Ascending aorta (tissue), 2 donors: ENCODE measurements at regions not wholly inside any gene's neighbourhood (a gene's known extent, or its start where the extent isn't known, plus 50 kb on each side); places are given as distances from the start of the nearest gene placed in this dataset.

Experiments used
- DNase-seq, 2 donors: peaks; one replicate each; pipeline ENCODE4 v3.0.0-alpha.2; 2019; ENCODE audit warnings: low spot score in 2 of 2
- H3K27ac ChIP-seq, 2 donors: fragments of 200-600 bp; sonication (generic); one replicate each; pipeline ENCODE4 v1.5.1; 2016 to 2017; ENCODE audit warnings: mild to moderate bottlenecking in 1 of 2
- H3K27me3 ChIP-seq: fragments of 200-600 bp; sonication (generic); one replicate; pipeline ENCODE4 v1.5.1; 2017
- H3K36me3 ChIP-seq, 2 donors: fragments of 200-600 bp; sonication (generic); one replicate each; pipeline ENCODE4 v1.5.1; 2016
- H3K4me1 ChIP-seq, 2 donors: fragments of 200-600 bp; sonication (generic); one replicate each; pipeline ENCODE4 v1.5.1; 2016 to 2017; ENCODE audit warnings: mild to moderate bottlenecking in 1 of 2
- H3K4me3 ChIP-seq, 2 donors: fragments of 200-600 bp; sonication (generic); one replicate each; pipeline ENCODE4 v1.5.1; 2016 to 2017; ENCODE audit warnings: mild to moderate bottlenecking in 1 of 2
- H3K9me3 ChIP-seq, 2 donors: fragments of 200-600 bp; sonication (generic); one replicate each; pipeline ENCODE4 v1.5.1; 2016
- CTCF ChIP-seq, 3 experiments: fragments of 200-600 bp in 2 of 3; fragments of 450-650 bp in 1 of 3; sonication (generic) in 2 of 3; IDR thresholded peaks; one replicate each; pipeline ENCODE4 v1.5.1; 2016 to 2019; ENCODE audit warnings: antibody characterized with exemption in 3 of 3, mild to moderate bottlenecking in 1 of 3, moderate library complexity in 1 of 3
- intact Hi-C: fragments of 100-400 bp; cut with DNase I; formaldehyde crosslinking; loops from one replicate; pipeline ENCODE4 v1.15.1; 2023

DNA sequence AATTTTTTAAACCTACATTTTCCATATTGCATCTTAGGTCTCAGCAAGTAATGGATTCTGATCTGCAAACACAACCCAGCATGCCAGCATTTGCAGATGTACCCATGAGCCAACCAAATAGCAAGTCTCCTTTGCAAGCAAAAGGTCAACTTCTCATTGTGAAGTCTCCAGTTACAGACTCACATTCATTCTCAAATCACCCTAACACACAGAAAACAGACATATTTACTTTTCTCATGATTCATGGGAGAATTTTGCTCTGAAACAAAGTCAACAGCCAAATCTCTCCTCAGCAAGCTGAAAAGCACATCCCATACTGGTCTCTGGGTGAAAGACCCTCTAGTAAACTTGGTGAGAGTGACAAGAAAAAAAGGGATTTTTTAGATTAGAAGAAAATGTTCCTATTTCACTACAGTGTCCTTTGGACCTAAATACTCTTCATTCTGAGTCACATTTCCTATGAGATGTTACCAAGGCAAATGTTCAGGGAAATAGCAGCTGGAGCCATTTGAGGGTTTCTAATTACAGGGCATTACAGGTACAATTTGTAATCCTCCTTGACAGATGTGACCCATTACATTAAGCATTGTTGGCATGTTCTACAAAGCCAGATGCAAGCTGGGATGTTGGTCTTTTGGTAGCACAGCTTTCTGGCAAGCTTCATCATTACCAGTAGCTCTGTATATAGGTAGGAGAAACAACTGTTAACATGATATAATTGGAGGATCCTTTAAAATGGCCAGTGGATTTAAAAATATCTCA lies 383.3 kb downstream of the SMARCA1 start:
- intact Hi-C loops, result no loop called here
- TF ChIP-seq CTCF (IDR thresholded peaks at IDR 0.05), result no peak
- H3K27me3 ChIP-seq, result no peaks in the 10 kb centered on the region
- no peak overlapping the region for H3K4me3 ChIP-seq
- DNase-seq, result no peak
- H3K9me3 ChIP-seq, result no peaks in the 10 kb centered on the region
- H3K4me1 ChIP-seq, result no peaks in the 10 kb centered on the region
- H3K36me3 ChIP-seq, result no peaks in the 10 kb centered on the region
- H3K27ac ChIP-seq, result no peak overlapping the region

- H3K36me3 ChIP-seq, result no peaks in the 10 kb centered on the region
- H3K4me3 ChIP-seq, result no peak overlapping the region
- H3K27me3 ChIP-seq, result no peaks in the 10 kb centered on the region
- no peaks in the 10 kb centered on the region for H3K4me1 ChIP-seq
- H3K27ac ChIP-seq, result no peak overlapping the region
- H3K9me3 ChIP-seq, result no peaks in the 10 kb centered on the region
- TF ChIP-seq CTCF (IDR thresholded peaks at IDR 0.05), result no peak
- no peak for DNase-seq
- intact Hi-C loops, result no loop called here
These were observed 398.0 kb downstream of the SMARCA1 start for GRCh38 chrX:129125122-129125914.

DNA sequence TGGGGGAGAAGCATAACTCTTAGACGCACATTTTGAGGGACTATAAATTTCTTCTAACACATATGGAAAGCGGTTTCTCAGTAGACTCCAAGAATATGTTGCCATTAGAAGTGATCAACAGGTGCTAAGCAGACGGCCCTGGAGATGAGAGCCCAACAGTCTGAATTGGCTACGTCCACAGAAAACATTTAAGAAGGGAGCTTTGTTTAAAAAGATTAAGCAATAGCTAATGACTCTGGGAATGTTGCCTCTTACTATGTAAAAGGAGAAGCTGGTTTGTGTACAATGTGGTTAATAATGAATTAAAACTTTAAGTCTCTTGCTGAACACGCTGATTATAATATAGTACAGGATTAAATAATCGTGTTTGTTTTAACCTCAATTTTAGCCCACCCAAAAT lies 399.5 kb downstream of the SMARCA1 start:
- intact Hi-C loops, result no loop called here
- no peak for TF ChIP-seq CTCF (IDR thresholded peaks at IDR 0.05)
- H3K27me3 ChIP-seq, result no peaks in the 10 kb centered on the region
- no peak for DNase-seq
- no peak overlapping the region for H3K27ac ChIP-seq
- H3K4me1 ChIP-seq, result no peaks in the 10 kb centered on the region
- no peak overlapping the region for H3K4me3 ChIP-seq
- no peaks in the 10 kb centered on the region for H3K36me3 ChIP-seq
- no peaks in the 10 kb centered on the region for H3K9me3 ChIP-seq

DNA sequence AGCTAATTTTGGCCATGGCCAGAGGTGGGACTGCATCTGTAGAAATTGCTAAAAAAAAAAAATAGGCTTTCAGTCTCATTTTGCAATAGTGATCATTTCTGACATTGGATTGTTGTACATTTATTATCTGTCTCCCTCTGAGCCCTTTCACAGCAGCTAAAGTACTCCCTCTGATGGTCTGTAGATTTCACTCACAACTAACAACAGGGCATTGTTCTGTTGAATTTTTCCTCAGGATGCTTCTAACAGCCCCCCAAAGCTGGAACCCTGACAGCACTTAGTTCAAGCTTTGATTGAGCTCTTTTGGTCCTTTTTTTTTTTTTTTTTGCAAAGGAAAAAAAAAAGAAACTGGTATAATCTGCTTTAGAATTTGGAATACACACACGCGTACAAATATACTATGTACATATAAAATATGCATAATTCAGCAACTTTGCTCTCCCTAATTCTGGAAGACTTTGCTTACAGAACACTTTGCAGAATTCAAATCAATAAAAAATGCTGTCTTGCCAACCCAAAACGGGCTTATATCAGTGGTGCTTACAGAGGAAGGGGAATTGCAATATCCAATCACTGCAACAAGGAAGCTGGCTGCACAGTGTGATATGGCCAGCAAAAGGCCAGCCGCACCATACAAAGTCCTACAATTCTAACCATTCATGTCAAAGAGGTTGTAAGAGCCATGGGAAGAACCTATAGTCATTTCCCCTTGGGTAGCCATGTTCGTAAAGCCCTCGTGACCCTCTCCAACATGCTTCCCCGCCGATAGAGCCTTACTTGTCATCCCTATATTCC lies 406.4 kb downstream of the SMARCA1 start:
- H3K4me1 ChIP-seq, result no peaks in the 10 kb centered on the region
- DNase-seq, result no peak
- no peak overlapping the region for H3K4me3 ChIP-seq
- no peaks in the 10 kb centered on the region for H3K36me3 ChIP-seq
- H3K9me3 ChIP-seq, result no peaks in the 10 kb centered on the region
- no peaks in the 10 kb centered on the region for H3K27me3 ChIP-seq
- no peak for TF ChIP-seq CTCF (IDR thresholded peaks at IDR 0.05)
- H3K27ac ChIP-seq, result no peak overlapping the region
- intact Hi-C loops, result no loop called here

- no peaks in the 10 kb centered on the region for H3K4me1 ChIP-seq
- intact Hi-C loops, result no loop called here
These were observed 407.4 kb downstream of the SMARCA1 start for GRCh38 chrX:129115935-129116334.

More at GRCh38 chrX:129115935-129116334, 407.4 kb downstream of the SMARCA1 start:
- Histone ChIP-seq H3K36me3 (no peaks in the 10 kb centered on the region), H3K9me3 (no peaks in the 10 kb centered on the region), H3K27me3 (no peaks in the 10 kb centered on the region), H3K27ac (no peak overlapping the region), H3K4me3 (no peak overlapping the region)
- no peak for DNase-seq
- TF ChIP-seq CTCF (IDR thresholded peaks at IDR 0.05), result no peak
